GOT3 (cell line): ENCODE measurements at regions not wholly inside any gene's neighbourhood (a gene's known extent, or its start where the extent isn't known, plus 50 kb on each side); places are given as distances from the start of the nearest gene placed in this dataset.

ENCODE experiments used
- DNase-seq: peaks from one replicate; lab custom pipeline; 2025; ENCODE audit warnings: mixed read lengths; lab: John Stamatoyannopoulos, UW

DNA sequence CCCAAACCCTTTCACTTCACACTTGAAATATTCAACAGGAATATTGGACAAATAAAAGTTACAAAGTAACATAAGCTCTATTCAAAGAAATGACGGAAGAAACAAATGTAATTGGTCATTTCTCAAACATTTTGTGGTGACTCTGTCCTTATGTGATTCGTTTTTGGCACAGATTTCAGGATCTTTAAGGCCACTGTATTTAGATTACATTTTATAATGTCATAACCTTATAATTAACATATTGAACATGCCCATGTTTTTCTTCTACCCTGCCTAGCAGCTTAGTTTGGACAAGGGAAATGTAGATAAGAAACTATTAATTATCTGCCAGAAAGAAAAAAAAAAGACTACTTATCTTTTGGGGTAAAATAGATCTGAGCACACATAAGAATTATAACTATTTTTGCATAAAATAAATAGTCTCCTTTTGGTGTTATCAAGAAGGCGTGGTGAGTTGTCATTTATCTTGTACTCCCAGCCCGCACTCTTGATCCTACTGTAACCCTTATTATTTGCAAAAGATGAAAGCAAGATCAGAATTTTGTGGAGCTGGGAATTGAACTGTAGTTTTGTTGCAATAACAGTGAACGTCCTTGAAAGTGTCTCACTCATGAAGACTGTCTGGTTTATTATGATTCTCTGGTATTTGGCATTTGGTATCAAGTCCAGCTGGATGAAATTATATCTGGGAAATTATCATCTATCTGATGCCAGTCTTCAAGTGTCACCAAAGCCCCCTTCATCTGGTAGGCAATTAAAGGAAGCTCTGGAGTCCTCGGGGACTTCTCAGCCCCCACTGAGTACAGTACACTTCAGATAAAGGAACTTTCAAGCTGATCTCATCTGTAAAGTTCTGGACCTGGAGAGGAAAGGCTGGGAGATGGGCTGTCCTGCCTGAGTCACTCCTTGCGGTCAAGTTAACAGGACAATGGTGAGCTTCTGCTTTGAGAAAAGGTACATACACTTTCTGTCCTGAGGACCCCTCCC, 175.7 kb upstream of the INHBA start:
- no peak for DNase-seq

DNA sequence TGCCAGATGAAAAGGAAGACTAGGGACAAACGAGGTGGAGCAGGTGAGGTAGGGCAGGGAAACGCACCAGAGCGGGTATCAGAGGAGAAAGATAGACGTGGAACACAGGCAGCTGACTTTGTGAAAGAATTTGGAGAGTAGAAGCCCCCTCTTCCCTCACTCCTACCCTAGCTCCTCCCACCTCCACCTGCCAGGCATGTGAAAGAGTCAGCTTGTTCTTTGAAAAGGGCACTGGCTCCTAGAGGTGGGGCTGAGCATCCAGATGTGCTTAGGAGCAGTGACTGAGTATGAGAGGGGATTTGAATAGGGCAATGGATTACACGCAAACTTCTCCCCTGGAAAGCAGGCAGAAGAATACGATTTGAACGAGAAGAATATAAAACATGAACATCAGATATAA, 174.2 kb upstream of the INHBA start:
- no peak for DNase-seq

GRCh38 chr7:41875513-41875912, 172.6 kb upstream of the INHBA start:
- DNase-seq, result no peak

GRCh38 chr7:41874201-41874785, 171.4 kb upstream of the INHBA start:
- no peak for DNase-seq

DNA sequence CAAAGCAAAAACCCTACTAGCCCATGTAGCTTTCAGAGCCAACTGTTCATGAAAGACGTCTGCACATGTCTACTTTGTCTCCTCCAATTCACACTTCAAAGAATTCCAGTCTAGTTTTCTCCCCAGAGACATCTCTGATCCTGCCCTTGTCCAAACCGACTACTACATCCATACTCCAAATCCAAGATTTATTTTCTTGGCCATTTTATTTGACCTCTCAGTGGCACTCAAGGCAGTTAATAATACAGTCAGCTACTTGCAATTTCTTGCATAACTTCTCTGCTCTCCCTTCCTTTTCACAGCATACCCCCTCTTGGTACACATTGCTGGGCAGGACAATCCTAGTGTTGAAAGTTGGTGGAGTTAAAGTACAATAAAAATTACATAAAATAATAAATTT, 170.9 kb upstream of the INHBA start:
- DNase-seq, result no peak

DNA sequence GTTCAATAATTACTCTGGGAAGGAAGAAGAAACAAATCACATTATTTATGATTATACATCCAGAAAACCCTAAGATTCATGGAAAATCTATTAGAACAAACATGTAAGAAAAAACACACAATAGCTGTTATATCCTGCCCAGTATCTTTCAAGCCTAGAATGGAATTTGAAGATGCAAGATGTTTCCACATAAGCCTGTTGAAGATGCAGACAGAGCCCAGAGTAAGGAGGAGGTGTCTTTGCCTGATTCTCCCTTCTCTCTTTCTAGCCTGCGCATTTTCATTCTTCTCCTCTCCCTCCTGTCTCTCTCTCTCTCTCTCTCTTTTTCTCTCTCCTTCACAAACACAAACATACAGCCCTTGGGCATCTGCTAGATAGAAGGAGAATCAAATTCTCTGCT, 170.1 kb upstream of the INHBA start:
- DNase-seq, result no peak

GRCh38 chr7:41870461-41871138, 167.7 kb upstream of the INHBA start:
- DNase-seq, result no peak

- no peak for DNase-seq
Observed at GRCh38 chr7:41869997-41870396, 167.1 kb upstream of the INHBA start.

DNA sequence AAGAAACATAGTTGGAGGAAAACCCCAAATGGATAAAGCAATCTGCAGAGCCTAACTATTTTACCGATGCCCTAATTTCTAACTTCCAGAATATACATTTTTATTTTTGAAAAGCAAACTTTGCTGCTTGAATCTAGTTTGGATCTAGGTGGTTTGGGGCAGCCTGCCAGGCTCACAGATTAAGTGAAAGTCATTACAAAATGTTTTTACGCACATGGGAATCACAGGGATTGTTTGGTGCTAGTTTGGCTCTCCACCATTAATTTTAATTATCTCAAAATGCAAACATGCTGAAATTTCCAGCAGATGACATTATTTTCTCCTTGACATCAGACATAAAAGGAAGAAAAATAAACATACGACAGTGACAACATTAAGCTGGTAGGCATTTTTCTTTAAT, 166.7 kb upstream of the INHBA start:
- DNase-seq, result no peak

DNA sequence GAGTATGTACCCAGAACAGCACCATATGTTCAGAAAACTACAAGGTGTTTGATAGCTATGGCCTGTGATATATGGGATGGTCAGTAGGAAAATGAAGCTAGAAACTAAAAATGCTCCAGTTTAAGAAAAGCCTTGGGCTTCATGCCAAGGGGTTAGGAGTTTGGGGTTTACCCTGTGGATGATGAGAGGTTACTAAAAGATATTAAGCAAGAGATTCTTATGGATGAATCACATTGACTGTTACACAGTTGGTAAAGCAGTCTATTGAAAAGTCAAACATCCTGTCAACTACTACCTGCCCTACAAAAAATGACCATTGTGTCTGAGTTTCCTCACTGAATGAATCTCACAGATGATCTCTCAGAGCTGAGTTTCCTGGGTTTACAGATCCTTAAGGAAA, 166.2 kb upstream of the INHBA start:
- DNase-seq, result no peak

DNA sequence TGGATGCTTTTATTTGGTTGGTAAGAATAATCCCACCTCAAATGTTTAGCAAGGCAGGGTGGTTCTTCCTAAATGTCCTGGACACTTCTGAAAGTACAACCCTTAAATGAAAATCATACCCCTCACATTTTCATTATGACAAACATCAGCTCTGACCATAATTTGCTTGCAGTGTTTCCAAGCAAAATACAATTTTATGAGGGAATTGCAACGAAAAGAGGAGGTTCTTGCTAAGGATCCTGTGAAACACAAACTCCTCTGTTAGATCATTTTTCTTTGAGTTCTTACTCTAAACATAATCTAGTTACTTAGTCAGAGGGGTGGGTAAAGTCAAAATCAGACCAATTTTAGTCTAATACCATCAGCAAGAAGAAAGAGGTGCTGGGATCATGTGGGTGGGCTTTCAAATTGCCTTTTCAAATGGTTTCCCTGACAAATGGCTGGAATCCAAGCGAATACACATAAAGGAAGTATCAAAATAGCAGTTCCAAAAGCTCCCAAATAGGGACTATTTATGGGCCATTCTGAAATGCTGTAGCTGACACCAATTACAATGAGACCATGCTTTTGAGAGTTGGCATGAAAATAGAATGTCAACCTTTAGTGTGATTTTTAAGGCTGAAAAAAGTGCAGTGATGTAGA, 164.9 kb upstream of the INHBA start:
- DNase-seq, result no peak

DNA sequence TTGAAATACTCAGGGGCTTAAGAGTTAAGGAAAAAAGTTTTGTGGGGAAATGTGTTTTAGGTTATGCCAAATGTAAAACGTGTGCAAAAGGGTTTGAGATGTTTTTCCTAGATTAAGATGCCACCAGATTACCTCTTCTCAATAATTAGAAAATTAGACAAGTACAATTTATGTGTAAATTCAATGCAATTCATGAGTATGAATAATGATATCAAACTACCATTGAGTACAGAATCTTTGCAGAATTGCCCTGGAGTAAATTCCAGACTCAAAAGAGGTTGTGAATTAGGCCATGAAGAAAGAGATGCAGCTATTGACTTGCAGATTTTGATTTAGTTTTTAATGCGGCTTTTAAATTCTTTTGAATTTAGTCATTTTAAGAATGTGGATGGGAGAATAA, 159.4 kb upstream of the INHBA start:
- no peak for DNase-seq

DNA sequence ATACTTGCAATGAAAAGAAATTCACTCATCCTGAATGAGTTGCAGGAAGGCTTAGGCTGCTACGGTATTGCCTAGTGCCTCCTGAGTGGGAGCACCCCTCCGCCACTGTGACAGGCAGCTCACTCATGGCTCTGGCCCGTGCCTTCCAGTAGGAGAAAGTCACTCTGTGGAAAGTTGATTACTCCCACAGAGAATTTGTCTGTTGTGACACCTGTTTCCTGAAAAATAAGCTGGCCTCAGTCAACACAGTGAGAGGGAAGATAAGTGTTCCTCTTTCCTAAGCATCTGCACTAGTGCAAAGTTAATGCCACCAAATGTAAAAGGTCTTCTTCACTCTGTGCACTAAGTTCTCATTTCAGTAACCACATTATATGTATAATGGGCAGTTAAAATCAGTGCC, 158.8 kb upstream of the INHBA start:
- no peak for DNase-seq

- DNase-seq, result no peak
Observed at GRCh38 chr7:41858201-41858600, 155.3 kb upstream of the INHBA start.

DNA sequence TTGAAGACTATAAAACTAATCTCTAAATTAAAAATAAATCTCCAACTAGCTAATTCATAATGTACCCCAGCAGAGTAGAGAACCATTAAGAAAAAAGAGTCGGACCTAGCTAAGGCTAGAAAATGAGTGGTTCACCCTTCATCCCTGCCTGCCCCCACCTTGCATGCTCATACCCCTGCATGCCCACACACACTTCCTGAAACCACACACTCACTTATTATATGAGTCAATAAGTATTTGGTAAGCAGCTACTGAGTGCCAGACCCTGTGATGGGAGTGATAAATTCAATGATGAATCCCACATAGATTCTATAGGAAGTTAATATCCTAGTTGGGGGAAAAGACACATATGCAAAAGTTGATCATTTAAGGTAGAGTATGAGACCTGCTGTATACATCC, 152.9 kb upstream of the INHBA start:
- DNase-seq, result no peak

GRCh38 chr7:41847606-41848005, 144.7 kb upstream of the INHBA start:
- no peak for DNase-seq

GRCh38 chr7:41847151-41847550, 144.3 kb upstream of the INHBA start:
- DNase-seq, result no peak

DNA sequence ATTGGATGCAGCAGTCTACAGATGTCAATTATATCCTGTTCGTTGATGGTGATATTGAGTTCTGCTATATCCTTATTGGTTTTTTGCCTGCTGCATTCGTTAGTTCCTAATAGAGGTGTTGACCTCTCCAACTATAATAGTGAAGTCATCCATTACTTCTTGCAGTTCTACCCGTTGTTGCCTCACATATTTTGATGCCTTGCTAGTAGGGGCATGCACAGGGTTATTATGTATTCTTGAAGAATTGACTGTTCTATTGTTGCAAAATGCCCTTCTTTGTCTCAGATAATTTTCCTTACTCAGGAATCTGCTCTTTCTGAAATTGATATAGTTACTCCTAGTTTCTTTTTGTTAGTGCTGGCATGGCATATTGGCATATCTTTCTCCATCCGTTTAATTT, 140.1 kb upstream of the INHBA start:
- no peak for DNase-seq

DNA sequence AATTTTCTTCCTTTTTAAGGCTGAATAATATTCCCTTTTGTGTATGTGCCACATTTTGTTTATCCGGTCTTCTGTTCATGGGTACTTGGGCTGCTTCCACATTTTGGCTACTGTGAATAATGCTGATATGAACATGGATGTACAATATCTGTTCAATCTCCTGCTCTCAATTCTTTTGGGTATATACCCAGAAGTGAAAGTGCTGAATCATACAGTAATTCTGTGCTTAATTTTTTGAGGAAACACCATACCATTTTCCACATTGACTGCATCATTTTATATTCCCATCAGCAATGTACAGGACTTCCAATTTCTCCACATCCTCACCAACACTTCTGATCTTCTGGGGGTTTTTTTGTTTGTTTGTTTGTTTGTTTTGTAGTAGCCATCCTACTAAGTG, 135.0 kb upstream of the INHBA start:
- no peak for DNase-seq

DNA sequence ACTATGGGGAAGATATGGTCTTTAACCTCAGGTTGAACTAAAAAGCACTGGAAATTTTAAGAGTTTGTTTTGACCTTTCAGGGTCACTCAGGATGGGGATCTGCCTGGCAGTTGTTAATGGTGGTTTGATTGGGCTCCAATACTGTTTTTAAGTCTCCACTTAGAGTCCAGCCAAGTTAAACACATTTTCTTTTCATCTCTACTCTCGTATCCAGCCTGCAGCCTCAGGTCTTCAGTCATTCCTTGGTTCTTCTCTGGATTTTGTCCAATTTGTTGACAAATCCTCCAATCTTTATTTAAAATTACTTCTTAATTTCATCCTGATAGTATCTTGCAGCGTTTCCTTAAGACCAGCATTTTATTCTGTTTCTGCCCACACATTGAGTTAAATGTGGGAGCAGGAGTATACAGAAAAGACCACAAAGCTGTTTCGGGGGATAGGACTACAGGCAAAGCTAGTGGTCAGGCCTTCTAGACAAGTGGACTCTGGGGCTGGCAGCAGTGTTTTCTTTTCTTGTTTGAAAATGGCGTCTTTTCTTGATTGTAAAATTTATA, 133.2 kb upstream of the INHBA start:
- no peak for DNase-seq

GRCh38 chr7:41834805-41835694, 132.2 kb upstream of the INHBA start:
- no peak for DNase-seq
